ENCODE measurements at regions not wholly inside any gene's neighbourhood (a gene's known extent, or its start where the extent isn't known, plus 50 kb on each side); places are given as distances from the start of the nearest gene placed in this dataset.

GRCh38 chr6:118743746-118744145, 92.4 kb upstream of the CEP85L start:
- Histone ChIP-seq H4K5ac (ENCODE audit: low read length) (no peak overlapping the region), H4K8ac (ENCODE audit: low read depth, low read length) (no peak overlapping the region), H3K27me3 (ENCODE audit: insufficient read depth, low read length, poor library complexity) (no peaks in the 10 kb centered on the region), H3K4me3 (ENCODE audit: low read length) (no peak overlapping the region), H3K36me3 (ENCODE audit: control insufficient read depth, insufficient read depth, low read length) (no peaks in the 10 kb centered on the region), H2BK5ac (ENCODE audit: low read length) (no peak overlapping the region), H3K23ac (ENCODE audit: low read length) (no peak overlapping the region), H3K4ac (ENCODE audit: low read depth, low read length) (no peak overlapping the region), H2BK120ac (ENCODE audit: low read depth, low read length) (no peak overlapping the region), H3K9ac (ENCODE audit: low read length) (no peak overlapping the region), H3K27ac (ENCODE audit: low read depth, low read length) (no peak overlapping the region), H3K56ac (ENCODE audit: low read length) (no peak overlapping the region), H3K4me1 (ENCODE audit: control insufficient read depth, low read depth, low read length) (no peaks in the 10 kb centered on the region), H3K79me1 (ENCODE audit: low read length) (no peaks in the 10 kb centered on the region), H2AK5ac (ENCODE audit: low read length) (no peak overlapping the region), H3K4me2 (ENCODE audit: low read length) (no peak overlapping the region), H2BK15ac (replicated peaks; ENCODE audit: low read depth) (no peak overlapping the region), H3K79me2 (ENCODE audit: control insufficient read depth, insufficient read depth, low read length) (no peaks in the 10 kb centered on the region), H3K18ac (ENCODE audit: low read length) (no peak overlapping the region)
- DNase-seq: no peak
- WGBS (ENCODE audit: extremely low coverage, insufficient coverage, low lambda C conversion rate): no CpG with 5 or more reads among the region's 1 CpG

GRCh38 chr6:118740372-118740771, 89.0 kb upstream of the CEP85L start:
- Histone ChIP-seq H3K4me2 (ENCODE audit: low read length) (no peak overlapping the region), H3K27ac (ENCODE audit: low read depth, low read length) (no peak overlapping the region), H3K79me2 (ENCODE audit: control insufficient read depth, insufficient read depth, low read length) (no peaks in the 10 kb centered on the region), H2BK15ac (replicated peaks; ENCODE audit: low read depth) (no peak overlapping the region), H3K4me3 (ENCODE audit: low read length) (no peak overlapping the region), H4K8ac (ENCODE audit: low read depth, low read length) (no peak overlapping the region), H4K5ac (ENCODE audit: low read length) (no peak overlapping the region), H3K79me1 (ENCODE audit: low read length) (no peaks in the 10 kb centered on the region), H3K18ac (ENCODE audit: low read length) (no peak overlapping the region), H3K27me3 (ENCODE audit: insufficient read depth, low read length, poor library complexity) (no peaks in the 10 kb centered on the region), H3K23ac (ENCODE audit: low read length) (no peak overlapping the region), H3K56ac (ENCODE audit: low read length) (no peak overlapping the region), H3K9ac (ENCODE audit: low read length) (no peak overlapping the region), H3K36me3 (ENCODE audit: control insufficient read depth, insufficient read depth, low read length) (no peaks in the 10 kb centered on the region), H2BK120ac (ENCODE audit: low read depth, low read length) (no peak overlapping the region), H3K4ac (ENCODE audit: low read depth, low read length) (no peak overlapping the region), H3K4me1 (ENCODE audit: control insufficient read depth, low read depth, low read length) (peaks cover 1% of the 10 kb centered on the region), H2BK5ac (ENCODE audit: low read length) (no peak overlapping the region), H2AK5ac (ENCODE audit: low read length) (no peak overlapping the region)
- WGBS (ENCODE audit: extremely low coverage, insufficient coverage, low lambda C conversion rate): 100% methylated on average over 1 of the region's 3 CpGs
- DNase-seq: no peak

- Histone ChIP-seq H3K4me3 (ENCODE audit: low read length) (no peak overlapping the region), H2BK120ac (ENCODE audit: low read depth, low read length) (no peak overlapping the region), H3K27me3 (ENCODE audit: insufficient read depth, low read length, poor library complexity) (no peaks in the 10 kb centered on the region), H2BK5ac (ENCODE audit: low read length) (no peak overlapping the region), H2AK5ac (ENCODE audit: low read length) (no peak overlapping the region), H3K36me3 (ENCODE audit: control insufficient read depth, insufficient read depth, low read length) (no peaks in the 10 kb centered on the region), H3K18ac (ENCODE audit: low read length) (no peak overlapping the region), H3K23ac (ENCODE audit: low read length) (no peak overlapping the region), H3K4ac (ENCODE audit: low read depth, low read length) (no peak overlapping the region), H4K8ac (ENCODE audit: low read depth, low read length) (no peak overlapping the region), H2BK15ac (replicated peaks; ENCODE audit: low read depth) (no peak overlapping the region), H3K56ac (ENCODE audit: low read length) (no peak overlapping the region), H3K79me2 (ENCODE audit: control insufficient read depth, insufficient read depth, low read length) (no peaks in the 10 kb centered on the region), H3K79me1 (ENCODE audit: low read length) (no peaks in the 10 kb centered on the region), H3K9ac (ENCODE audit: low read length) (no peak overlapping the region), H3K4me2 (ENCODE audit: low read length) (no peak overlapping the region), H3K27ac (ENCODE audit: low read depth, low read length) (no peak overlapping the region), H4K5ac (ENCODE audit: low read length) (no peak overlapping the region), H3K4me1 (ENCODE audit: control insufficient read depth, low read depth, low read length) (peaks cover 1% of the 10 kb centered on the region)
- no peak for DNase-seq
- no CpG with 5 or more reads among the region's 2 CpGs for WGBS (ENCODE audit: extremely low coverage, insufficient coverage, low lambda C conversion rate)
Observed at GRCh38 chr6:118739696-118740353, 88.4 kb upstream of the CEP85L start.

GRCh38 chr6:118736440-118736839, 85.0 kb upstream of the CEP85L start:
- Histone ChIP-seq H2AK5ac (ENCODE audit: low read length) (no peak overlapping the region), H3K56ac (ENCODE audit: low read length) (peak overlapping the region; percentile 22), H2BK5ac (ENCODE audit: low read length) (no peak overlapping the region), H3K9ac (ENCODE audit: low read length) (no peak overlapping the region), H3K18ac (ENCODE audit: low read length) (no peak overlapping the region), H3K4me1 (ENCODE audit: control insufficient read depth, low read depth, low read length) (peaks cover 1% of the 10 kb centered on the region), H3K36me3 (ENCODE audit: control insufficient read depth, insufficient read depth, low read length) (no peaks in the 10 kb centered on the region), H4K8ac (ENCODE audit: low read depth, low read length) (no peak overlapping the region), H3K79me2 (ENCODE audit: control insufficient read depth, insufficient read depth, low read length) (no peaks in the 10 kb centered on the region), H4K5ac (ENCODE audit: low read length) (no peak overlapping the region), H3K4me3 (ENCODE audit: low read length) (no peak overlapping the region), H3K79me1 (ENCODE audit: low read length) (no peaks in the 10 kb centered on the region), H2BK15ac (replicated peaks; ENCODE audit: low read depth) (no peak overlapping the region), H3K23ac (ENCODE audit: low read length) (no peak overlapping the region), H3K4ac (ENCODE audit: low read depth, low read length) (no peak overlapping the region), H3K27ac (ENCODE audit: low read depth, low read length) (no peak overlapping the region), H3K4me2 (ENCODE audit: low read length) (no peak overlapping the region), H3K27me3 (ENCODE audit: insufficient read depth, low read length, poor library complexity) (no peaks in the 10 kb centered on the region), H2BK120ac (ENCODE audit: low read depth, low read length) (no peak overlapping the region)
- no peak for DNase-seq
- no CpG with 5 or more reads among the region's 4 CpGs for WGBS (ENCODE audit: extremely low coverage, insufficient coverage, low lambda C conversion rate)

GRCh38 chr6:118735320-118735719, 83.9 kb upstream of the CEP85L start:
- H3K27ac ChIP-seq (ENCODE audit: low read depth, low read length): no peak overlapping the region
- no peak overlapping the region for H4K5ac ChIP-seq (ENCODE audit: low read length)
- H3K4me1 ChIP-seq (ENCODE audit: control insufficient read depth, low read depth, low read length): peaks cover 1% of the 10 kb centered on the region
- H3K79me2 ChIP-seq (ENCODE audit: control insufficient read depth, insufficient read depth, low read length): no peaks in the 10 kb centered on the region
- WGBS (ENCODE audit: extremely low coverage, insufficient coverage, low lambda C conversion rate): no CpG with 5 or more reads among the region's 2 CpGs
- H2BK120ac ChIP-seq (ENCODE audit: low read depth, low read length): no peak overlapping the region
- no peaks in the 10 kb centered on the region for H3K79me1 ChIP-seq (ENCODE audit: low read length)
- H3K18ac ChIP-seq (ENCODE audit: low read length): no peak overlapping the region
- H3K4ac ChIP-seq (ENCODE audit: low read depth, low read length): no peak overlapping the region
- H3K4me2 ChIP-seq (ENCODE audit: low read length): no peak overlapping the region
- no peak overlapping the region for H3K9ac ChIP-seq (ENCODE audit: low read length)
- no peaks in the 10 kb centered on the region for H3K36me3 ChIP-seq (ENCODE audit: control insufficient read depth, insufficient read depth, low read length)
- DNase-seq: peak; percentile 74
- H3K56ac ChIP-seq (ENCODE audit: low read length): peak overlapping the region; percentile 50
- H2BK15ac ChIP-seq (replicated peaks; ENCODE audit: low read depth): no peak overlapping the region
- no peak overlapping the region for H2BK5ac ChIP-seq (ENCODE audit: low read length)
- H3K23ac ChIP-seq (ENCODE audit: low read length): no peak overlapping the region
- no peak overlapping the region for H4K8ac ChIP-seq (ENCODE audit: low read depth, low read length)
- no peak overlapping the region for H3K4me3 ChIP-seq (ENCODE audit: low read length)
- H3K27me3 ChIP-seq (ENCODE audit: insufficient read depth, low read length, poor library complexity): no peaks in the 10 kb centered on the region
- no peak overlapping the region for H2AK5ac ChIP-seq (ENCODE audit: low read length)

GRCh38 chr6:118725944-118726343, 74.6 kb upstream of the CEP85L start:
- Histone ChIP-seq H3K4me3 (ENCODE audit: low read length) (no peak overlapping the region), H3K79me1 (ENCODE audit: low read length) (no peaks in the 10 kb centered on the region), H4K8ac (ENCODE audit: low read depth, low read length) (no peak overlapping the region), H3K23ac (ENCODE audit: low read length) (no peak overlapping the region), H3K79me2 (ENCODE audit: control insufficient read depth, insufficient read depth, low read length) (no peaks in the 10 kb centered on the region), H3K27ac (ENCODE audit: low read depth, low read length) (no peak overlapping the region), H2BK120ac (ENCODE audit: low read depth, low read length) (no peak overlapping the region), H3K4ac (ENCODE audit: low read depth, low read length) (no peak overlapping the region), H4K5ac (ENCODE audit: low read length) (no peak overlapping the region), H2AK5ac (ENCODE audit: low read length) (no peak overlapping the region), H3K36me3 (ENCODE audit: control insufficient read depth, insufficient read depth, low read length) (no peaks in the 10 kb centered on the region), H3K18ac (ENCODE audit: low read length) (no peak overlapping the region), H3K4me1 (ENCODE audit: control insufficient read depth, low read depth, low read length) (no peaks in the 10 kb centered on the region), H2BK5ac (ENCODE audit: low read length) (no peak overlapping the region), H2BK15ac (replicated peaks; ENCODE audit: low read depth) (no peak overlapping the region), H3K9ac (ENCODE audit: low read length) (no peak overlapping the region), H3K56ac (ENCODE audit: low read length) (no peak overlapping the region), H3K4me2 (ENCODE audit: low read length) (no peak overlapping the region), H3K27me3 (ENCODE audit: insufficient read depth, low read length, poor library complexity) (no peaks in the 10 kb centered on the region)
- DNase-seq: peak; percentile 36
- WGBS (ENCODE audit: extremely low coverage, insufficient coverage, low lambda C conversion rate): no CpG with 5 or more reads among the region's 5 CpGs

Data from mesendoderm (in vitro differentiated cells).